Thoracic aorta (tissue), 2 donors: ENCODE measurements at regions not wholly inside any gene's neighbourhood (a gene's known extent, or its start where the extent isn't known, plus 50 kb on each side); places are given as distances from the start of the nearest gene placed in this dataset.

Experiments used
- ATAC-seq: fragments of 150-250 bp; one replicate; pipeline ENCODE4 v1.8.0; 2017; ENCODE audit warnings: low read depth; ENCODE audit not compliant: insufficient number of reproducible peaks, low FRiP score
- DNase-seq: peaks from one replicate; pipeline ENCODE4 v3.0.0-alpha.2; 2020; ENCODE audit warnings: low spot score
- H3K27ac ChIP-seq, 2 donors: fragments of 200-600 bp; sonication (generic); 1 replicate in 1 of 2; 2 replicates in 1 of 2; pipeline ENCODE4 v1.5.1; 2016; ENCODE audit warnings: mild to moderate bottlenecking in 2 of 2, moderate library complexity in 2 of 2
- H3K27me3 ChIP-seq: fragments of 200-600 bp; sonication (generic); replicated peaks from 2 replicates; pipeline ENCODE4 v1.6.0; 2016; ENCODE audit warnings: mild to moderate bottlenecking; ENCODE audit not compliant: insufficient read depth
- H3K36me3 ChIP-seq: fragments of 200-600 bp; sonication (generic); one replicate; pipeline ENCODE4 v1.5.1; 2016
- H3K4me1 ChIP-seq, 2 donors: fragments of 200-600 bp; sonication (generic); 1 replicate in 1 of 2; 2 replicates in 1 of 2; pipeline versions ENCODE4 v1.5.1 to v1.6.0; 2016; ENCODE audit warnings: low read depth in 2 of 2, mild to moderate bottlenecking in 1 of 2; ENCODE audit not compliant: control insufficient read depth in 1 of 2
- H3K4me3 ChIP-seq: fragments of 200-600 bp; sonication (generic); 2 replicates; pipeline ENCODE4 v1.5.1; 2016; ENCODE audit warnings: mild to moderate bottlenecking
- H3K9me3 ChIP-seq: fragments of 200-600 bp; sonication (generic); 2 replicates; pipeline ENCODE4 v1.5.1; 2016
- CTCF ChIP-seq: fragments of 200-600 bp; sonication (generic); IDR thresholded peaks from one replicate; pipeline ENCODE4 v1.5.1; 2019; ENCODE audit warnings: antibody characterized with exemption

- no peak overlapping the region for H3K4me3 ChIP-seq
- no peak overlapping the region for H3K27ac ChIP-seq
- TF ChIP-seq CTCF = no peak
- ATAC-seq (no peak), DNase-seq (no peak)
- no peaks in the 10 kb centered on the region for H3K27me3 ChIP-seq
- peaks cover 0 to 7% of the 10 kb centered on the region in 2 donors for H3K4me1 ChIP-seq
- no peaks in the 10 kb centered on the region for H3K36me3 ChIP-seq
- no peaks in the 10 kb centered on the region for H3K9me3 ChIP-seq
These were observed 696.7 kb upstream of the CELF2 start for GRCh38 chr10:10320956-10321355.

- Histone ChIP-seq H3K36me3 (no peaks in the 10 kb centered on the region), H3K9me3 (no peaks in the 10 kb centered on the region), H3K4me3 (no peak overlapping the region), H3K27ac (no peak overlapping the region), H3K27me3 (no peaks in the 10 kb centered on the region), H3K4me1 (no peaks in the 10 kb centered on the region)
- ATAC-seq = no peak
- no peak for DNase-seq
- no peak for TF ChIP-seq CTCF
These were observed 691.6 kb upstream of the CELF2 start for GRCh38 chr10:10326116-10326515.

GRCh38 chr10:10327934-10328333 lies 689.7 kb upstream of the CELF2 start:
- Histone ChIP-seq H3K4me3 (no peak overlapping the region), H3K9me3 (no peaks in the 10 kb centered on the region), H3K27me3 (no peaks in the 10 kb centered on the region), H3K27ac (no peak overlapping the region), H3K4me1 (no peaks in the 10 kb centered on the region), H3K36me3 (no peaks in the 10 kb centered on the region)
- ATAC-seq (no peak), DNase-seq (no peak)
- TF ChIP-seq CTCF = no peak

- no peak for ATAC-seq
- no peaks in the 10 kb centered on the region for H3K9me3 ChIP-seq
These were observed 687.3 kb upstream of the CELF2 start for GRCh38 chr10:10330418-10330817.

GRCh38 chr10:10332786-10333185 lies 684.9 kb upstream of the CELF2 start:
- Histone ChIP-seq H3K4me1 (no peaks in the 10 kb centered on the region), H3K27me3 (no peaks in the 10 kb centered on the region), H3K27ac (no peak overlapping the region), H3K36me3 (no peaks in the 10 kb centered on the region), H3K9me3 (no peaks in the 10 kb centered on the region), H3K4me3 (no peak overlapping the region)
- DNase-seq (no peak), ATAC-seq (no peak)
- no peak for TF ChIP-seq CTCF

More at GRCh38 chr10:10330418-10330817, 687.3 kb upstream of the CELF2 start:
- TF ChIP-seq CTCF = no peak
- H3K4me1 ChIP-seq = no peaks in the 10 kb centered on the region
- no peaks in the 10 kb centered on the region for H3K36me3 ChIP-seq
- no peak overlapping the region for H3K27ac ChIP-seq
- no peak for DNase-seq
- no peak overlapping the region for H3K4me3 ChIP-seq
- no peaks in the 10 kb centered on the region for H3K27me3 ChIP-seq
